ENCODE measurements at regions not wholly inside any gene's neighbourhood (a gene's known extent, or its start where the extent isn't known, plus 50 kb on each side); places are given as distances from the start of the nearest gene placed in this dataset.

DNA sequence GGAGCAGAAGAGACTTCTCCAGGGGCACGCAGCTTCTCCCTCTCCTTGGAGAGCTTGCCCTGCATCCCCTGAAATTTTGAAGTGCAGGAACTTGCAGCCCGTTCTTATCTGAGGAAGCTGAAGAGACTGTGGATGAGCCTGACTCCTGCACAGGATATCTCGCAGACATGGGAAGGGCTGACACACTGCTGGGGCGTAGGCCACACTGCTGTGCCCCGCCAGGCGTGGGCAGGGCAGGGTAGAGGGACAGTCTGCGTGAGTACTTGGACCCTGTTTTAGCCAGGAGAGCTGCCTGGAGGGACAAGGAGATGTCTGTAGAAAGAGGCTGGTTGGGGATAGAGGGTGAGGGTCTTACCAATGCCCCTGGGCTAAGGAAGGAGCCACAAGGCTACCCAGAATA, 353.7 kb upstream of the NBEA start:
- no peak for TF ChIP-seq POLR2A (IDR thresholded peaks at IDR 0.05; ENCODE audit: low read depth, low read length)
- no peak for TF ChIP-seq MYC (IDR thresholded peaks at IDR 0.05; ENCODE audit: low read depth, low read length)
- no peak for TF ChIP-seq CTCF (IDR thresholded peaks at IDR 0.05; ENCODE audit: extremely low read depth in 1 of 2, insufficient read depth in 1 of 2, low read depth in 1 of 2, low read length in 2 of 2)
